PC-9 (cell line): ENCODE measurements at regions not wholly inside any gene's neighbourhood (a gene's known extent, or its start where the extent isn't known, plus 50 kb on each side); places are given as distances from the start of the nearest gene placed in this dataset.

Source experiments
- BruUV-seq: library from RNA; stranded (reverse); fragments of 400-500 nt; replicated peaks from 2 replicates; lab custom pipeline; 2021; lab: Mats Ljungman, UMichigan
- CTCF ChIA-PET: fragments of 300-600 bp; sonication (Branson Sonifier 250); formaldehyde crosslinking; loops from one replicate; lab custom pipeline; 2022; ENCODE audit warnings: antibody characterized with exemption; lab: Charles Lee
- POLR2A ChIA-PET: fragments of 300-600 bp; sonication (Branson Sonifier 250); formaldehyde crosslinking; loops from one replicate; lab custom pipeline; 2022; ENCODE audit warnings: antibody characterized with exemption; ENCODE audit not compliant: unreplicated experiment; lab: Charles Lee
- DNase-seq, 2 experiments: peaks; one replicate each; pipeline versions ENCODE4 v3.0.0 to v3.0.0-alpha.2; 2015 to 2022; ENCODE audit warnings: mixed read lengths in 1 of 2
- H2AFZ ChIP-seq: fragments of 200-600 bp; sonication (generic); 2 replicates; pipeline ENCODE4 v1.8.1; 2017; ENCODE audit warnings: antibody characterized with exemption
- H3F3A ChIP-seq: fragments of 200-600 bp; sonication (generic); 2 replicates; pipeline ENCODE4 v1.8.1; 2017; ENCODE audit warnings: antibody characterized with exemption, mild to moderate bottlenecking, low read depth; ENCODE audit not compliant: insufficient read depth
- H3K27ac ChIP-seq: fragments of 200-600 bp; sonication (generic); 2 replicates; pipeline ENCODE4 v1.6.1; 2016; ENCODE audit warnings: mixed run types
- H3K27me3 ChIP-seq: fragments of 200-600 bp; sonication (generic); 2 replicates; pipeline ENCODE4 v1.6.1; 2016; ENCODE audit warnings: low read depth, mixed run types; ENCODE audit not compliant: insufficient read depth
- H3K36me3 ChIP-seq: fragments of 200-600 bp; sonication (generic); 2 replicates; pipeline ENCODE4 v1.6.1; 2016; ENCODE audit warnings: low read depth, mixed run types
- H3K4me1 ChIP-seq: fragments of 200-600 bp; sonication (generic); replicated peaks from 2 replicates; pipeline ENCODE4 v1.6.1; 2016; ENCODE audit warnings: mixed run types; ENCODE audit not compliant: insufficient read depth
- H3K4me2 ChIP-seq: fragments of 200-600 bp; sonication (generic); 2 replicates; pipeline ENCODE4 v1.6.1; 2017; ENCODE audit warnings: mixed run types
- H3K4me3 ChIP-seq: fragments of 200-600 bp; sonication (generic); 2 replicates; pipeline ENCODE4 v1.6.1; 2016; ENCODE audit warnings: mixed run types
- H3K79me2 ChIP-seq: fragments of 200-600 bp; sonication (generic); 2 replicates; pipeline ENCODE4 v1.6.1; 2017; ENCODE audit warnings: low read depth, mixed run types
- H3K9me2 ChIP-seq: fragments of 200-600 bp; sonication (generic); 2 replicates; pipeline ENCODE4 v1.8.1; 2017; ENCODE audit warnings: mild to moderate bottlenecking; ENCODE audit not compliant: insufficient read depth
- H3K9me3 ChIP-seq: fragments of 200-600 bp; sonication (generic); 2 replicates; pipeline ENCODE4 v1.8.1; 2016; ENCODE audit warnings: low read depth; ENCODE audit not compliant: insufficient read depth
- H4K20me1 ChIP-seq: fragments of 200-600 bp; sonication (generic); 2 replicates; pipeline ENCODE4 v1.8.1; 2017; ENCODE audit not compliant: insufficient read depth
- EZH2 ChIP-seq: fragments of 200-600 bp; sonication (generic); IDR thresholded peaks from 2 replicates; pipeline ENCODE4 v1.8.0; 2017; ENCODE audit warnings: antibody characterized with exemption, low read depth
- intact Hi-C: fragments of 100-400 bp; cut with micrococcal nuclease; formaldehyde crosslinking; loops from one replicate; pipeline ENCODE4 v1.10.0; 2022; ENCODE audit not compliant: unreplicated experiment
- TF ChIP-seq, protein P1 (sequence below): fragments of 200-600 bp; sonication (generic); conservative IDR thresholded peaks from 2 replicates; pipeline ENCODE4 v1.6.1; 2017; ENCODE audit warnings: mixed run types, antibody characterized with exemption, mild to moderate bottlenecking, moderate library complexity

DNA sequence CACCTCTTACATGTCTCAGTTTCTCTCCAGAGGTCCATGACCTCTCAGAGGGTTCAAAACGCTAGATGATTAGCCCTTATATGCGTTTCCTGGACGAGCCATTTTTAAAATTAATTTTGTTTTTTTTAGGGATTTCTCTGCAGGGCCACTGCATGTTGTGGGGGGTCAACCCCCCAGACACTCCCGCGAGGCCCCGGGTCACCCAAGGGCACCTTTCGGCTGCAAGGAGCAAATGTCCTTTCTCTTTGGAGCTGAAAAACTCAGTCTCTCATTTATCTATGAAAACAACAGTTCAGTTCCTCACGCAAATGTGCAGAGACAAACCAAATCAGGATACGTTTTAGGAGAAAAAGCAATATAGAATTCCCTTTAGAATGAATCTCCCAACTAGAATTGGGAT is 944.3 kb upstream of the SEMA6D start:
- Histone ChIP-seq H3K9me3 (no peaks in the 10 kb centered on the region), H3K27ac (no peak overlapping the region), H3F3A (no peaks in the 10 kb centered on the region), H3K9me2 (no peaks in the 10 kb centered on the region), H3K4me1 (no peaks in the 10 kb centered on the region), H3K27me3 (no peaks in the 10 kb centered on the region), H3K4me2 (no peak overlapping the region), H4K20me1 (no peaks in the 10 kb centered on the region), H3K36me3 (no peaks in the 10 kb centered on the region), H2AFZ (no peak overlapping the region), H3K79me2 (no peaks in the 10 kb centered on the region), H3K4me3 (no peak overlapping the region)
- DNase-seq, result no peak
- intact Hi-C loops, result no loop called here
- ChIA-PET CTCF (no interaction called here), POLR2A (no interaction called here)
- BruUV-seq, result no TSS peak
- TF ChIP-seq, protein P1, sequence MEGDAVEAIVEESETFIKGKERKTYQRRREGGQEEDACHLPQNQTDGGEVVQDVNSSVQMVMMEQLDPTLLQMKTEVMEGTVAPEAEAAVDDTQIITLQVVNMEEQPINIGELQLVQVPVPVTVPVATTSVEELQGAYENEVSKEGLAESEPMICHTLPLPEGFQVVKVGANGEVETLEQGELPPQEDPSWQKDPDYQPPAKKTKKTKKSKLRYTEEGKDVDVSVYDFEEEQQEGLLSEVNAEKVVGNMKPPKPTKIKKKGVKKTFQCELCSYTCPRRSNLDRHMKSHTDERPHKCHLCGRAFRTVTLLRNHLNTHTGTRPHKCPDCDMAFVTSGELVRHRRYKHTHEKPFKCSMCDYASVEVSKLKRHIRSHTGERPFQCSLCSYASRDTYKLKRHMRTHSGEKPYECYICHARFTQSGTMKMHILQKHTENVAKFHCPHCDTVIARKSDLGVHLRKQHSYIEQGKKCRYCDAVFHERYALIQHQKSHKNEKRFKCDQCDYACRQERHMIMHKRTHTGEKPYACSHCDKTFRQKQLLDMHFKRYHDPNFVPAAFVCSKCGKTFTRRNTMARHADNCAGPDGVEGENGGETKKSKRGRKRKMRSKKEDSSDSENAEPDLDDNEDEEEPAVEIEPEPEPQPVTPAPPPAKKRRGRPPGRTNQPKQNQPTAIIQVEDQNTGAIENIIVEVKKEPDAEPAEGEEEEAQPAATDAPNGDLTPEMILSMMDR, result no peak
- no peak for TF ChIP-seq EZH2

DNA sequence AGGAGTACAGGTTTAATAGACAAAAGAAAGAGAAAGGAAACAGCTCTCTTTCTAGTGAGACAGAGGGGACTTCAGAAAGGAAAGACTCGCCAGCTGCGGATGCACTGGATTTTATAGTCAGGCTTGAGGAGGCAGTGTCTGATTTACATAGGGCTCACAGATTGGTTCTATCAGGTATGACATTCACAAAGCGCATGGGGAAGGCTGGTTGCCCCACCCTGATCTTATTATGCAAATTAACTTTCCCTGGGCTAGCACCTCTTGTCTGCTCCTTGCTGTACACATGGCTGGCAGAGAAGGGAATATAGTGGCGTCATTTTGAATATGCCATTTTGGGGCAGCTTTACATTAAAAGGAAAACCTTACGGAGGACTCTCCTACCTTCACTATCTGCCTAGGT is 938.4 kb upstream of the SEMA6D start:
- H3K27ac ChIP-seq, result no peak overlapping the region
- H4K20me1 ChIP-seq, result no peaks in the 10 kb centered on the region
- H3K4me3 ChIP-seq, result no peak overlapping the region
- POLR2A ChIA-PET, result no interaction called here
- H2AFZ ChIP-seq, result no peak overlapping the region
- no peak overlapping the region for H3K4me2 ChIP-seq
- H3K36me3 ChIP-seq, result no peaks in the 10 kb centered on the region
- intact Hi-C loops, result no loop called here
- H3K27me3 ChIP-seq, result no peaks in the 10 kb centered on the region
- no peaks in the 10 kb centered on the region for H3K9me3 ChIP-seq
- no peaks in the 10 kb centered on the region for H3K79me2 ChIP-seq
- no peak for DNase-seq
- no peaks in the 10 kb centered on the region for H3K4me1 ChIP-seq
- no peaks in the 10 kb centered on the region for H3K9me2 ChIP-seq
- CTCF ChIA-PET, result no interaction called here
- no peaks in the 10 kb centered on the region for H3F3A ChIP-seq
- no peak for TF ChIP-seq EZH2
- TF ChIP-seq, protein P1, result no peak
- BruUV-seq, result no TSS peak

DNA sequence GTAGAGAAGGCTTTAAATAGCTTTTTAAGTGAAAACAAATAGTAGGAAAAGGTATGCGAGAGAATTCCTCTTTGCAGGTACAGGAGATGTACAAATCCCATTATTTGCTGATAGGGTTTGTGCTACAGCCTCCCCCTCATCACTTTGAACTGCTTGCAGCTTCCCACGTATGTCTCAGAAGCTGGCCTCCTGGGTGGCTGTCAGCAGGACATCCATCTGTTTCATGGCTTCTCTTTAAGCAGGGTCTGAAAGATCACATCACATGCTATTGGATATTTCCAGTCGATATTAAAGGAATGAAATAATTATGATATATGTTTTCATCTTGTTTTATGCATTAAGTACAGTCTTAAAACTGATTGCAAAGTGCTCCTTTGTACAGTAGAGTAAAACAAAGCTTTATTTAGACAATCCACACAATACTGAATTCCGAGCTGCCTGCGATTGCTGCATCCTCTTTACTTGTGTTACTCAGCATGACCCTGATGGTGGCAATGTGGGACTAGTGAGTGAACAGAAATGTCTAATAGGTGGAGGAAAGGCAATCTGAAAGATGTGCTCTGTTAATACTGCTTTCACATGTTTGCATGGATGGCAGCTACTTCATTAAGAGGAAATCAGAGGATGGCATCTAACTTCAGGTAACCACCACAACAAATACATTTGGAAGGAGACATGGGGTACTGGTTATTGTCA is 930.6 kb upstream of the SEMA6D start:
- H3K79me2 ChIP-seq, result no peaks in the 10 kb centered on the region
- BruUV-seq, result no TSS peak
- H3K27me3 ChIP-seq, result no peaks in the 10 kb centered on the region
- no peak overlapping the region for H3K27ac ChIP-seq
- intact Hi-C loops, result no loop called here
- no peak for DNase-seq
- TF ChIP-seq, protein P1, result no peak
- no peak for TF ChIP-seq EZH2
- H3K36me3 ChIP-seq, result no peaks in the 10 kb centered on the region
- POLR2A ChIA-PET, result no interaction called here
- no peaks in the 10 kb centered on the region for H3K9me3 ChIP-seq
- H2AFZ ChIP-seq, result no peak overlapping the region
- no peaks in the 10 kb centered on the region for H3K4me1 ChIP-seq
- H3K4me3 ChIP-seq, result no peak overlapping the region
- H3K4me2 ChIP-seq, result no peak overlapping the region
- CTCF ChIA-PET, result no interaction called here
- H4K20me1 ChIP-seq, result no peaks in the 10 kb centered on the region
- H3F3A ChIP-seq, result no peaks in the 10 kb centered on the region
- H3K9me2 ChIP-seq, result no peaks in the 10 kb centered on the region
